ENCODE measurements at regions not wholly inside any gene's neighbourhood (a gene's known extent, or its start where the extent isn't known, plus 50 kb on each side); places are given as distances from the start of the nearest gene placed in this dataset.
"Not testable (repeated sequence)": the region's sequence is repeated elsewhere in the genome, so short reads cannot be mapped to it uniquely, and the experiment has no call there.

- H3K27ac ChIP-seq, result no peak overlapping the region
- TF ChIP-seq, protein P1, sequence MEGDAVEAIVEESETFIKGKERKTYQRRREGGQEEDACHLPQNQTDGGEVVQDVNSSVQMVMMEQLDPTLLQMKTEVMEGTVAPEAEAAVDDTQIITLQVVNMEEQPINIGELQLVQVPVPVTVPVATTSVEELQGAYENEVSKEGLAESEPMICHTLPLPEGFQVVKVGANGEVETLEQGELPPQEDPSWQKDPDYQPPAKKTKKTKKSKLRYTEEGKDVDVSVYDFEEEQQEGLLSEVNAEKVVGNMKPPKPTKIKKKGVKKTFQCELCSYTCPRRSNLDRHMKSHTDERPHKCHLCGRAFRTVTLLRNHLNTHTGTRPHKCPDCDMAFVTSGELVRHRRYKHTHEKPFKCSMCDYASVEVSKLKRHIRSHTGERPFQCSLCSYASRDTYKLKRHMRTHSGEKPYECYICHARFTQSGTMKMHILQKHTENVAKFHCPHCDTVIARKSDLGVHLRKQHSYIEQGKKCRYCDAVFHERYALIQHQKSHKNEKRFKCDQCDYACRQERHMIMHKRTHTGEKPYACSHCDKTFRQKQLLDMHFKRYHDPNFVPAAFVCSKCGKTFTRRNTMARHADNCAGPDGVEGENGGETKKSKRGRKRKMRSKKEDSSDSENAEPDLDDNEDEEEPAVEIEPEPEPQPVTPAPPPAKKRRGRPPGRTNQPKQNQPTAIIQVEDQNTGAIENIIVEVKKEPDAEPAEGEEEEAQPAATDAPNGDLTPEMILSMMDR (IDR thresholded peaks at IDR 0.05; ENCODE audit: low read depth, low read length), result no peak
- H3K27me3 ChIP-seq, result no peaks in the 10 kb centered on the region
- DNase-seq (ENCODE audit: low read depth in 1 of 2, low spot score in 1 of 2), result no peak
- H3K4me1 ChIP-seq (ENCODE audit: low read depth), result no peaks in the 10 kb centered on the region
- H3K9me3 ChIP-seq (ENCODE audit: low read depth), result no peaks in the 10 kb centered on the region
- no peaks in the 10 kb centered on the region for H3K36me3 ChIP-seq
- H3K4me3 ChIP-seq, result no peak overlapping the region
These were observed 77.1 kb upstream of the RPS6KA2 start for GRCh38 chr6:166704171-166704570.

DNA sequence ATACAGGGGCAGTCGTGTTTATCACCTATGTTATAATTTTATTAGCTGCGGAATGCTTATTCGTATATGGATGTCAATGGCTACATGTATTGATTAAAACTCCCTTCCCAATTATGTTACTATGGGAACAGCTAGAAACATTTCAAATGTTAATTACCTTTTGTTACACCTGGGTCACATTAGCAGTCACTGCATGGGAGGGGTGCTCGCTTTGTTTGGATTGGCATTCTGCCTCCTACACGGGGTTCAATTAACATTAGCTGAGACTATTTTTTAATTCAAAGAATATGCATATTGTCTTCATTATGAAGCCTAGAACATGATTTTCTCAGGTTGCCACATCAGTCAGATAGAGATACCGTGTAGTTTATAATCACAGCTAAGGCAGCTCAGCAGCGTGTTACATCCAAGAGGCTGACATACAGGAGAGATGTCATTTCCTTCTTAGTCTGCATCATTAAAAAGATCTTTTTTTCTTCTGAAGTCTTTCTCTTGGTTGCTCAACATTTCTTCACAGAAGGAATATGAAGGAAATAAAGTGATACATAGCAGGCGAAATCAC is 76.2 kb upstream of the RPS6KA2 start:
- Histone ChIP-seq H3K4me1 (ENCODE audit: low read depth) (no peaks in the 10 kb centered on the region), H3K4me3 (no peak overlapping the region), H3K36me3 (no peaks in the 10 kb centered on the region), H3K9me3 (ENCODE audit: low read depth) (no peaks in the 10 kb centered on the region), H3K27ac (no peak overlapping the region), H3K27me3 (no peaks in the 10 kb centered on the region)
- TF ChIP-seq, protein P1 (IDR thresholded peaks at IDR 0.05; ENCODE audit: low read depth, low read length), result no peak
- DNase-seq (ENCODE audit: low read depth in 1 of 2, low spot score in 1 of 2), result peak in 1 of 2 donors; percentile 13

GRCh38 chr6:166701424-166701823 is 74.4 kb upstream of the RPS6KA2 start:
- H3K36me3 ChIP-seq; H3K27ac ChIP-seq; DNase-seq (ENCODE audit: low read depth in 1 of 2, low spot score in 1 of 2); H3K27me3 ChIP-seq; H3K9me3 ChIP-seq (ENCODE audit: low read depth); H3K4me1 ChIP-seq (ENCODE audit: low read depth); H3K4me3 ChIP-seq: not testable (repeated sequence)

GRCh38 chr6:166700871-166701270 is 73.8 kb upstream of the RPS6KA2 start:
- not testable (repeated sequence) for H3K36me3 ChIP-seq; H3K4me1 ChIP-seq (ENCODE audit: low read depth); H3K4me3 ChIP-seq; H3K27me3 ChIP-seq; DNase-seq (ENCODE audit: low read depth in 1 of 2, low spot score in 1 of 2); H3K9me3 ChIP-seq (ENCODE audit: low read depth); H3K27ac ChIP-seq

DNA sequence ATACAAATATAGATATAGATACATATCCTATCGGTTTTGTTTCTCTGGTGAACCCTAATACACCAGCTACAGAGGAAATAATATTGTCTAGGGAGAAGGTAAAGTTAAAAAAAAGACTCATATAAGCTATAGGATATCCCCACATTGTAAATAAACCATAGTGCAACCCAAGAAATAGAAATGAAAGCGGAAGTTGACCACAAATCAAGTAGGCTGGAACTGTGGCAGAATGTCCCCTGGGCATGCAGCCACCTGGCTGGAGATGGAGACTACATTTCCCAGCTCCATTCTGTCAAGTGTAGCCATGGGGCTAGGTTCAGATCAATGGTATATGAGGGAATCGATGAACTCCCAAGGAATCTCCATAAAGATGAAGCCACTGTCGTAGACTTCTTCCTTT is 70.1 kb upstream of the RPS6KA2 start:
- Histone ChIP-seq H3K4me3 (no peak overlapping the region), H3K27me3 (no peaks in the 10 kb centered on the region), H3K4me1 (ENCODE audit: low read depth) (peaks cover 9% of the 10 kb centered on the region), H3K27ac (no peak overlapping the region), H3K9me3 (ENCODE audit: low read depth) (no peaks in the 10 kb centered on the region), H3K36me3 (no peaks in the 10 kb centered on the region)
- DNase-seq (ENCODE audit: low read depth in 1 of 2, low spot score in 1 of 2), result no peak
- TF ChIP-seq, protein P1 (IDR thresholded peaks at IDR 0.05; ENCODE audit: low read depth, low read length), result no peak

- H3K36me3 ChIP-seq, result no peaks in the 10 kb centered on the region
- H3K4me3 ChIP-seq, result no peak overlapping the region
- TF ChIP-seq, protein P1 (IDR thresholded peaks at IDR 0.05; ENCODE audit: low read depth, low read length), result no peak
- no peaks in the 10 kb centered on the region for H3K27me3 ChIP-seq
- no peaks in the 10 kb centered on the region for H3K9me3 ChIP-seq (ENCODE audit: low read depth)
- peaks cover 26% of the 10 kb centered on the region for H3K4me1 ChIP-seq (ENCODE audit: low read depth)
- DNase-seq (ENCODE audit: low read depth in 1 of 2, low spot score in 1 of 2), result no peak
- H3K27ac ChIP-seq, result no peak overlapping the region
These were observed 66.8 kb upstream of the RPS6KA2 start for GRCh38 chr6:166693880-166694279.

Measured in cardiac muscle cell (in vitro differentiated cells and primary cell).